ENCODE measurements at regions not wholly inside any gene's neighbourhood (a gene's known extent, or its start where the extent isn't known, plus 50 kb on each side); places are given as distances from the start of the nearest gene placed in this dataset.
"Not testable (repeated sequence)": the region's sequence is repeated elsewhere in the genome, so short reads cannot be mapped to it uniquely, and the experiment has no call there.

GRCh38 chr7:57740126-57740525 lies 290.1 kb downstream of the ZNF716 start:
- H3K4me3 Mint-ChIP-seq (ENCODE audit: low read depth); intact Hi-C loops (cut with micrococcal nuclease); H3K27me3 Mint-ChIP-seq (ENCODE audit: low read depth); H3K4me1 Mint-ChIP-seq (ENCODE audit: low read depth); H3K27ac Mint-ChIP-seq; DNase-seq (ENCODE audit: low spot score); H3K36me3 Mint-ChIP-seq (ENCODE audit: low read depth): not testable (repeated sequence)
- peaks cover 31% of the 10 kb centered on the region for H3K9me3 Mint-ChIP-seq

GRCh38 chr7:57769131-57769530 lies 319.2 kb downstream of the ZNF716 start:
- intact Hi-C loops (cut with micrococcal nuclease): no loop called here
- no peak overlapping the region for H3K27ac Mint-ChIP-seq
- no peak for DNase-seq (ENCODE audit: low spot score)
- no peaks in the 10 kb centered on the region for H3K36me3 Mint-ChIP-seq (ENCODE audit: low read depth)
- H3K4me3 Mint-ChIP-seq (ENCODE audit: low read depth): no peak overlapping the region
- peaks cover 50% of the 10 kb centered on the region for H3K9me3 Mint-ChIP-seq
- H3K4me1 Mint-ChIP-seq (ENCODE audit: low read depth): no peaks in the 10 kb centered on the region
- H3K27me3 Mint-ChIP-seq (ENCODE audit: low read depth): no peaks in the 10 kb centered on the region

GRCh38 chr7:57769958-57770357 lies 320.0 kb downstream of the ZNF716 start:
- peaks cover 55% of the 10 kb centered on the region for H3K9me3 Mint-ChIP-seq
- no peak overlapping the region for H3K4me3 Mint-ChIP-seq (ENCODE audit: low read depth)
- H3K36me3 Mint-ChIP-seq (ENCODE audit: low read depth): no peaks in the 10 kb centered on the region
- H3K27me3 Mint-ChIP-seq (ENCODE audit: low read depth): no peaks in the 10 kb centered on the region
- DNase-seq (ENCODE audit: low spot score): no peak
- H3K27ac Mint-ChIP-seq: no peak overlapping the region
- H3K4me1 Mint-ChIP-seq (ENCODE audit: low read depth): no peaks in the 10 kb centered on the region
- intact Hi-C loops (cut with micrococcal nuclease): no loop called here

- Mint-ChIP-seq H3K27me3 (ENCODE audit: low read depth) (no peaks in the 10 kb centered on the region), H3K9me3 (peaks cover 66% of the 10 kb centered on the region), H3K27ac (no peak overlapping the region), H3K36me3 (ENCODE audit: low read depth) (no peaks in the 10 kb centered on the region), H3K4me1 (ENCODE audit: low read depth) (no peaks in the 10 kb centered on the region), H3K4me3 (ENCODE audit: low read depth) (no peak overlapping the region)
- intact Hi-C loops (cut with micrococcal nuclease): no loop called here
- DNase-seq (ENCODE audit: low spot score): no peak
Observed at GRCh38 chr7:57772126-57772924, 322.3 kb downstream of the ZNF716 start.

GRCh38 chr7:57774300-57774699 lies 324.3 kb downstream of the ZNF716 start:
- H3K27ac Mint-ChIP-seq: no peak overlapping the region
- H3K4me1 Mint-ChIP-seq (ENCODE audit: low read depth): no peaks in the 10 kb centered on the region
- peaks cover 67% of the 10 kb centered on the region for H3K9me3 Mint-ChIP-seq
- no peak for DNase-seq (ENCODE audit: low spot score)
- H3K4me3 Mint-ChIP-seq (ENCODE audit: low read depth): no peak overlapping the region
- no peaks in the 10 kb centered on the region for H3K27me3 Mint-ChIP-seq (ENCODE audit: low read depth)
- intact Hi-C loops (cut with micrococcal nuclease): no loop called here
- no peaks in the 10 kb centered on the region for H3K36me3 Mint-ChIP-seq (ENCODE audit: low read depth)

- H3K4me3 Mint-ChIP-seq (ENCODE audit: low read depth): no peak overlapping the region
- no peaks in the 10 kb centered on the region for H3K36me3 Mint-ChIP-seq (ENCODE audit: low read depth)
- no peaks in the 10 kb centered on the region for H3K27me3 Mint-ChIP-seq (ENCODE audit: low read depth)
- intact Hi-C loops (cut with micrococcal nuclease): no loop called here
- no peak for DNase-seq (ENCODE audit: low spot score)
- H3K27ac Mint-ChIP-seq: no peak overlapping the region
- H3K4me1 Mint-ChIP-seq (ENCODE audit: low read depth): no peaks in the 10 kb centered on the region
- peaks cover 68% of the 10 kb centered on the region for H3K9me3 Mint-ChIP-seq
Observed at GRCh38 chr7:57775396-57776088, 325.6 kb downstream of the ZNF716 start.

- H3K27ac Mint-ChIP-seq; H3K36me3 Mint-ChIP-seq (ENCODE audit: low read depth); intact Hi-C loops (cut with micrococcal nuclease); H3K4me3 Mint-ChIP-seq (ENCODE audit: low read depth); DNase-seq (ENCODE audit: low spot score); H3K27me3 Mint-ChIP-seq (ENCODE audit: low read depth); H3K4me1 Mint-ChIP-seq (ENCODE audit: low read depth): not testable (repeated sequence)
- H3K9me3 Mint-ChIP-seq: peaks cover 62% of the 10 kb centered on the region
Observed at GRCh38 chr7:57776136-57776856, 326.3 kb downstream of the ZNF716 start.

- intact Hi-C loops (cut with micrococcal nuclease): no loop called here
- Mint-ChIP-seq H3K27me3 (ENCODE audit: low read depth) (no peaks in the 10 kb centered on the region), H3K9me3 (peaks cover 46% of the 10 kb centered on the region), H3K4me1 (ENCODE audit: low read depth) (no peaks in the 10 kb centered on the region), H3K27ac (no peak overlapping the region), H3K36me3 (ENCODE audit: low read depth) (no peaks in the 10 kb centered on the region), H3K4me3 (ENCODE audit: low read depth) (no peak overlapping the region)
- no peak for DNase-seq (ENCODE audit: low spot score)
Observed at GRCh38 chr7:57789130-57789529, 339.2 kb downstream of the ZNF716 start.

GRCh38 chr7:57819491-57819981 lies 369.6 kb downstream of the ZNF716 start:
- H3K4me1 Mint-ChIP-seq (ENCODE audit: low read depth): no peaks in the 10 kb centered on the region
- no peak overlapping the region for H3K4me3 Mint-ChIP-seq (ENCODE audit: low read depth)
- no peaks in the 10 kb centered on the region for H3K27me3 Mint-ChIP-seq (ENCODE audit: low read depth)
- intact Hi-C loops (cut with micrococcal nuclease): no loop called here
- DNase-seq (ENCODE audit: low spot score): no peak
- no peak overlapping the region for H3K27ac Mint-ChIP-seq
- peaks cover 55% of the 10 kb centered on the region for H3K9me3 Mint-ChIP-seq
- peaks cover 8% of the 10 kb centered on the region for H3K36me3 Mint-ChIP-seq (ENCODE audit: low read depth)

GRCh38 chr7:57820477-57820876 lies 370.5 kb downstream of the ZNF716 start:
- intact Hi-C loops (cut with micrococcal nuclease): no loop called here
- no peaks in the 10 kb centered on the region for H3K27me3 Mint-ChIP-seq (ENCODE audit: low read depth)
- no peak overlapping the region for H3K4me3 Mint-ChIP-seq (ENCODE audit: low read depth)
- no peak for DNase-seq (ENCODE audit: low spot score)
- H3K9me3 Mint-ChIP-seq: peaks cover 57% of the 10 kb centered on the region
- peaks cover 8% of the 10 kb centered on the region for H3K36me3 Mint-ChIP-seq (ENCODE audit: low read depth)
- no peaks in the 10 kb centered on the region for H3K4me1 Mint-ChIP-seq (ENCODE audit: low read depth)
- H3K27ac Mint-ChIP-seq: no peak overlapping the region

- peaks cover 8% of the 10 kb centered on the region for H3K36me3 Mint-ChIP-seq (ENCODE audit: low read depth)
- H3K4me3 Mint-ChIP-seq (ENCODE audit: low read depth): no peak overlapping the region
- no peaks in the 10 kb centered on the region for H3K4me1 Mint-ChIP-seq (ENCODE audit: low read depth)
- intact Hi-C loops (cut with micrococcal nuclease): no loop called here
- DNase-seq (ENCODE audit: low spot score): no peak
- H3K27me3 Mint-ChIP-seq (ENCODE audit: low read depth): no peaks in the 10 kb centered on the region
- peaks cover 49% of the 10 kb centered on the region for H3K9me3 Mint-ChIP-seq
- H3K27ac Mint-ChIP-seq: no peak overlapping the region
Observed at GRCh38 chr7:57821438-57822382, 371.7 kb downstream of the ZNF716 start.

- H3K27me3 Mint-ChIP-seq (ENCODE audit: low read depth); H3K4me1 Mint-ChIP-seq (ENCODE audit: low read depth); H3K36me3 Mint-ChIP-seq (ENCODE audit: low read depth); intact Hi-C loops (cut with micrococcal nuclease); H3K4me3 Mint-ChIP-seq (ENCODE audit: low read depth); DNase-seq (ENCODE audit: low spot score); H3K27ac Mint-ChIP-seq: not testable (repeated sequence)
- peaks cover 22% of the 10 kb centered on the region for H3K9me3 Mint-ChIP-seq
Observed at GRCh38 chr7:57826548-57826947, 376.6 kb downstream of the ZNF716 start.

Data from activated T-helper 2 cell treated with anti-CD3 and anti-CD28 coated beads, Interferon-gamma antibody, Interleukin-2, Interleukin-4, amounts not matched to agents 10 μg/mL and 5 μg/mL and 100 μg/mL, durations not matched to agents 14 hours and 24 hours and 36 hours (primary cell).